K562 (cell line): ENCODE measurements at regions not wholly inside any gene's neighbourhood (a gene's known extent, or its start where the extent isn't known, plus 50 kb on each side); places are given as distances from the start of the nearest gene placed in this dataset.

Experiments
- CHD4 ChIP-seq: fragments of 200-600 bp; sonication (generic); IDR thresholded peaks from 3 replicates; pipeline ENCODE4 v1.6.1; 2012; ENCODE audit warnings: low read depth, mild to moderate bottlenecking, mixed read lengths, low read length, inconsistent platforms; ENCODE audit not compliant: insufficient read depth, insufficient replicate concordance, poor library complexity, severe bottlenecking
- CREBBP ChIP-seq: IDR thresholded peaks from one replicate; pipeline ENCODE4 v1.6.1; 2012; ENCODE audit warnings: low read depth, mild to moderate bottlenecking, control low read depth, inconsistent platforms, low read length
- DPF2 ChIP-seq: fragments of 450-650 bp; IDR thresholded peaks from 2 replicates; pipeline ENCODE4 v1.6.1; 2016
- NCOA1 ChIP-seq: fragments of 450-650 bp; IDR thresholded peaks from 2 replicates; pipeline ENCODE4 v1.6.1; 2016; ENCODE audit warnings: low read depth
- U2AF1 ChIP-seq: fragments of 200-400 bp; formaldehyde crosslinking; optimal IDR thresholded peaks from 2 replicates; pipeline ENCODE3; 2017; ENCODE audit warnings: mild to moderate bottlenecking, low read depth, low read length, moderate library complexity
- ZNF146 ChIP-seq: IDR thresholded peaks from one replicate; pipeline ENCODE4 v1.6.1; 2018; ENCODE audit warnings: missing compliant biosample characterization; ENCODE audit not compliant: unreplicated experiment
- ZNF57 ChIP-seq: fragments of 450-650 bp; formaldehyde crosslinking; IDR thresholded peaks from 2 replicates; pipeline ENCODE4 v1.4.0; 2020; ENCODE audit warnings: mild to moderate bottlenecking, moderate library complexity
- TF ChIP-seq, protein P1 (sequence below), 3 experiments: IDR thresholded peaks in 2 of 3; conservative IDR thresholded peaks in 1 of 3; 2 replicates each; pipeline ENCODE4 v1.5.1; 2011 to 2012; ENCODE audit warnings: low read length in 3 of 3, mild to moderate bottlenecking in 3 of 3, control low read depth in 2 of 3, improper control_type of control experiment in 1 of 3, inconsistent platforms in 1 of 3, low read depth in 1 of 3, mixed read lengths in 1 of 3, moderate library complexity in 1 of 3; ENCODE audit not compliant: insufficient read depth in 2 of 3

DNA sequence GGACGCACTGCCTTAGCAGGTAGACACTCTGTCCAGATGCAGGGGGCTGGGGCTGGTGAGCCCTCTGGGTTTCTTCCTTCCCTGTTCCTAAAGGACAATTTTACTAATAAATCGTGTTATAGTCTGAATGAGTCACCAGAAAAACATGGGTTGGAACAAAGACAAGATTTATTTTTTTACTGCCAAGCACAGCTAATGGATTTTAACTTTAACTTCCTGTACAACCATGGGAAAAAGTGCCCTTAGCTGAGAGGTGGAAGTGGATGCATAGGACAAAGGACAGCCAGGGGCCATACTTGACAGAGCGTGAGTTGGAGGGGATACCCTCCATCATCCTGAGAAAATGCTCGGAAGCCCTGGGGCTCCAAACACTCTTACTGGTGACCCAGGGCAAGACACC lies 300.7 kb downstream of the MSX2 start:
- no peak for TF ChIP-seq CREBBP
- no peak for TF ChIP-seq CHD4
- no peak for TF ChIP-seq ZNF146 (CRISPR knock-in tag)
- TF ChIP-seq ZNF57 (CRISPR knock-in tag), result no peak
- TF ChIP-seq NCOA1, result no peak
- TF ChIP-seq U2AF1, result no peak
- TF ChIP-seq, protein P1, sequence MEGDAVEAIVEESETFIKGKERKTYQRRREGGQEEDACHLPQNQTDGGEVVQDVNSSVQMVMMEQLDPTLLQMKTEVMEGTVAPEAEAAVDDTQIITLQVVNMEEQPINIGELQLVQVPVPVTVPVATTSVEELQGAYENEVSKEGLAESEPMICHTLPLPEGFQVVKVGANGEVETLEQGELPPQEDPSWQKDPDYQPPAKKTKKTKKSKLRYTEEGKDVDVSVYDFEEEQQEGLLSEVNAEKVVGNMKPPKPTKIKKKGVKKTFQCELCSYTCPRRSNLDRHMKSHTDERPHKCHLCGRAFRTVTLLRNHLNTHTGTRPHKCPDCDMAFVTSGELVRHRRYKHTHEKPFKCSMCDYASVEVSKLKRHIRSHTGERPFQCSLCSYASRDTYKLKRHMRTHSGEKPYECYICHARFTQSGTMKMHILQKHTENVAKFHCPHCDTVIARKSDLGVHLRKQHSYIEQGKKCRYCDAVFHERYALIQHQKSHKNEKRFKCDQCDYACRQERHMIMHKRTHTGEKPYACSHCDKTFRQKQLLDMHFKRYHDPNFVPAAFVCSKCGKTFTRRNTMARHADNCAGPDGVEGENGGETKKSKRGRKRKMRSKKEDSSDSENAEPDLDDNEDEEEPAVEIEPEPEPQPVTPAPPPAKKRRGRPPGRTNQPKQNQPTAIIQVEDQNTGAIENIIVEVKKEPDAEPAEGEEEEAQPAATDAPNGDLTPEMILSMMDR (IDR thresholded peaks at IDR 0.05 in 2 of 3, conservative IDR thresholded peaks at IDR 0.05 in 1 of 3; ENCODE audit: insufficient read depth in 2 of 3, low read depth in 1 of 3, low read length in 3 of 3), result no peak
- TF ChIP-seq DPF2, result no peak
